Osteocyte (in vitro differentiated cells): ENCODE measurements at regions not wholly inside any gene's neighbourhood (a gene's known extent, or its start where the extent isn't known, plus 50 kb on each side); places are given as distances from the start of the nearest gene placed in this dataset.

ENCODE experiments used
- DNase-seq: peaks from one replicate; pipeline ENCODE4 v3.0.0; 2021; ENCODE audit warnings: mixed read lengths; ENCODE audit not compliant: unreplicated experiment; ENCODE audit errors: extremely low spot score
- H3K27ac Mint-ChIP-seq: one replicate; pipeline ENCODE4 v1.8.0; 2021; ENCODE audit warnings: mild to moderate bottlenecking, mixed read lengths; ENCODE audit not compliant: unreplicated experiment
- H3K27me3 Mint-ChIP-seq: one replicate; pipeline ENCODE4 v1.8.0; 2021; ENCODE audit warnings: mixed read lengths; ENCODE audit not compliant: unreplicated experiment
- H3K36me3 Mint-ChIP-seq: one replicate; pipeline ENCODE4 v1.8.0; 2021; ENCODE audit warnings: mixed read lengths; ENCODE audit not compliant: unreplicated experiment
- H3K4me1 Mint-ChIP-seq: one replicate; pipeline ENCODE4 v1.8.0; 2021; ENCODE audit warnings: mixed read lengths; ENCODE audit not compliant: unreplicated experiment
- H3K4me3 Mint-ChIP-seq: one replicate; pipeline ENCODE4 v1.8.0; 2021; ENCODE audit warnings: mild to moderate bottlenecking, moderate library complexity, mixed read lengths; ENCODE audit not compliant: unreplicated experiment
- H3K9me3 Mint-ChIP-seq: one replicate; pipeline ENCODE4 v1.8.0; 2021; ENCODE audit warnings: mixed read lengths; ENCODE audit not compliant: unreplicated experiment
- CTCF ChIP-seq: fragments of 200-600 bp; sonication (generic); IDR thresholded peaks from 2 replicates; pipeline ENCODE4 v1.5.0; 2021; ENCODE audit warnings: antibody characterized with exemption, mild to moderate bottlenecking, moderate library complexity

- Mint-ChIP-seq H3K27ac (no peak overlapping the region), H3K36me3 (peaks cover 2% of the 10 kb centered on the region), H3K9me3 (no peaks in the 10 kb centered on the region), H3K27me3 (no peaks in the 10 kb centered on the region), H3K4me1 (peaks cover 29% of the 10 kb centered on the region), H3K4me3 (no peak overlapping the region)
- TF ChIP-seq CTCF = no peak
- no peak for DNase-seq
Observed at GRCh38 chr5:58076483-58077257, 383.2 kb downstream of the PLK2 start.

DNA sequence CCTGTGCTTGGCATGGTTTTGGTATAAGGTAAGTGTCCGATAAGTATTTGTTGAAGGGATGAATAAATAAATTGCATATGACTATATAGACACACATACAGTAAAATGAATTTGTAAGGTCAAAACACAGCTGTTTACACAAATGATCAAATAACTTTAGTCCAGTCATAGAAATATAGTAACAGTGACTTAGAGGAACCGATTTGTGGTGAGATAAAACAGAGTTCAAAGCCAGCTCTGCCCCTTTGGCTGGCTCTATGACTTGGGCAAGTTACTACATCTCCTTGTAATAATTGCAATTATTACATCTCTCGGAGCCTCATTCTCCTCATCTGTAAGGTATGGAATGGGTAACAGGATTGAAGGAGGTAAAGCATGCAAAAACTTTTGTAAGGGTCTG, 384.0 kb downstream of the PLK2 start:
- Mint-ChIP-seq H3K4me3 (no peak overlapping the region), H3K27me3 (no peaks in the 10 kb centered on the region), H3K36me3 (peaks cover 2% of the 10 kb centered on the region), H3K4me1 (peaks cover 23% of the 10 kb centered on the region), H3K9me3 (no peaks in the 10 kb centered on the region), H3K27ac (no peak overlapping the region)
- DNase-seq = no peak
- no peak for TF ChIP-seq CTCF

GRCh38 chr5:58074717-58075116, 385.2 kb downstream of the PLK2 start:
- Mint-ChIP-seq H3K27me3 (no peaks in the 10 kb centered on the region), H3K9me3 (no peaks in the 10 kb centered on the region), H3K4me3 (no peak overlapping the region), H3K4me1 (peaks cover 19% of the 10 kb centered on the region), H3K27ac (no peak overlapping the region), H3K36me3 (peaks cover 2% of the 10 kb centered on the region)
- no peak for DNase-seq
- no peak for TF ChIP-seq CTCF

DNA sequence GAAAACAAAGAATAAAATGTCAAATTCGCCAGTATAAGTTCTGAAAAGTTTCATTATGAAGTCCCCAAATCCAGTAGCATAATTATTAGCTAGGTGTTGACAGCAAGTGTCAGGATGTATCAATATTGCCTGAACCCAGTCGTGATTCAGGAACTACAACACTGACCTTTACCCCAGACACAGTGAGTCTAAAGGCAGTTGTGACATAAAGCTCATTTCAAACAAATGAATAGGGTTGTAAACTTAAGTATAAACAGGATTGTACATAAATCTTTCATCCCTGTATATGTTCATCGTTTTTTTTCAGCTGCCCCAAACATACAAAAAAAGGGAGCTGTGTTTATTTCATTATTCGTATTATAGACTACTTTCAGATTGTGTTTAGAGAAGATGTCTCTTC, 385.7 kb downstream of the PLK2 start:
- no peak for TF ChIP-seq CTCF
- Mint-ChIP-seq H3K4me1 (peaks cover 21% of the 10 kb centered on the region), H3K9me3 (no peaks in the 10 kb centered on the region), H3K4me3 (no peak overlapping the region), H3K36me3 (peaks cover 2% of the 10 kb centered on the region), H3K27me3 (no peaks in the 10 kb centered on the region), H3K27ac (no peak overlapping the region)
- DNase-seq = no peak

DNA sequence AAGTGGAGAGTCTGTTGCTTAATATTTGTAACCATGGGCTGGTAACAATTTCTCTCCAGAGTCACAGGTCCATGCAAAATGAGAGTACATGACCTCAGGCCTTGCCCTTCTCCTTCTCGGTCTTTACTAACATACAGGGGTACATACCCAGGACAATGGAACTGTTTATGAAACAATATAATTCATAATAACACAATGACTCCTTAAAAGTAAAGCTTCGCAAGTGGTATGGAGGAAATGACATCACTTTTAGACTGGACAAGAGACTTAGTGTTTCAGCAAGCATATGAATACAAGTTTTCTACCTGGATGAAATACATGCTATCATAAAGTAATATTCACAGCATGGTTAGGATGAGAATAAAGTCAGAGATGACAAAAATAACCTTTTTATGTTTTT, 386.6 kb downstream of the PLK2 start:
- no peak for TF ChIP-seq CTCF
- no peak overlapping the region for H3K4me3 Mint-ChIP-seq
- peaks cover 21% of the 10 kb centered on the region for H3K4me1 Mint-ChIP-seq
- DNase-seq = no peak
- H3K9me3 Mint-ChIP-seq = no peaks in the 10 kb centered on the region
- no peaks in the 10 kb centered on the region for H3K27me3 Mint-ChIP-seq
- H3K36me3 Mint-ChIP-seq = peaks cover 2% of the 10 kb centered on the region
- no peak overlapping the region for H3K27ac Mint-ChIP-seq
